PC-3 (cell line): ENCODE measurements at regions not wholly inside any gene's neighbourhood (a gene's known extent, or its start where the extent isn't known, plus 50 kb on each side); places are given as distances from the start of the nearest gene placed in this dataset.

Experiments used
- CTCF ChIP-seq: fragments of 300-600 bp; sonication (generic); conservative IDR thresholded peaks from 2 replicates; pipeline ENCODE4 v1.5.1; 2017; ENCODE audit warnings: antibody characterized with exemption, low read depth, mild to moderate bottlenecking, low read length
- EZH2 ChIP-seq: fragments of 300-600 bp; sonication (generic); IDR thresholded peaks from one replicate; pipeline ENCODE4 v1.6.1; 2017; ENCODE audit warnings: antibody characterized with exemption, mild to moderate bottlenecking, low read length; ENCODE audit not compliant: unreplicated experiment

- TF ChIP-seq CTCF = no peak
- no peak for TF ChIP-seq EZH2
These were observed 560.3 kb upstream of the POM121L12 start for GRCh38 chr7:52475001-52475582.
